ENCODE measurements at regions not wholly inside any gene's neighbourhood (a gene's known extent, or its start where the extent isn't known, plus 50 kb on each side); places are given as distances from the start of the nearest gene placed in this dataset.

DNA sequence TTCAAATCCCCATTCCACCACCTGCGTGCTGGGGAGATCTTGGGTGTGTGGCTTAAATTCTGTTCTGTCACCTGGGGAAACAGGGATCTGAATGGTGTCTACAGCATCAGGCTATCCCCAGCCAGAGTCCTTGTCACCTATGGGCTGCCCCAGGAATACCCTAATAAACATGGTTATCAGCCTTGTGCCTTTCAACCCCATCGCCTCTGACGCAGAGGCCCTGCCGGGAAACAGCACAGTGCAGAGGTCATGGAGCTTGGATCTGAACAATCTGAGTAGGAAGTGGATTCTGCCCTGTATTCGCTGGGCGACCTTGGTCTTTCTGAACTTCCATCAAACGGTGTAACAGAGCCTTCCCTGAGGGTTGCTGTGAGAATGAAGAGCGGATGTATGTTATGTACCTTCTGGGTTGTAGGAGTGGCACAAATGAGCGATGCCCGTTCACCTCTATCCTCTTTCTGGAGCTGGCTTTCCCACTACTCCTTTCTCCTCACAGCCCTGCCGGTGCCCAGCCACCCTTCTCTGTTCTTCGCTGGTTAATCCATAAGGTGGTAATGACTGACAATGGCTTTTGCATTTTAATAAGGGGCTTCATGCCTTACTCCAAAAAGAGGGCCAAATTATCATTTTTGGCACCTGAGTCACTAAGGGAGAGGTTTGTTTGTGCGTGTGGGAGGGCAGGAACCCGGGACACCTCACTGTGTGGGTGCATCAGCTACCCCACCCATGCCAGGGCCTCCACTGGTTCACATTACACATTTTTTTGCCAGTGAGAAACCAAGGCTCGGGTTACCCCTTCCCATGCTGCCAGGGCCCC, 256.5 kb downstream of the MYCN start:
- H3K27ac Mint-ChIP-seq = no peak overlapping the region; a peak in 1 of 7 replicates

More for the DNA sequence above, 256.5 kb downstream of the MYCN start:
- no peak overlapping the region for H3K23ac ChIP-seq (ENCODE audit: insufficient read length, low read depth, low read length)
- H3K4me2 ChIP-seq (ENCODE audit: insufficient read depth, insufficient read length, low read length) = no peak overlapping the region
- H3K18ac ChIP-seq (ENCODE audit: insufficient read length, low read depth, low read length) = no peak overlapping the region
- no peaks in the 10 kb centered on the region for H4K20me1 ChIP-seq (ENCODE audit: control insufficient read depth, insufficient read depth, insufficient read length)
- no CpG with 5 or more reads among the region's 15 CpGs for WGBS (ENCODE audit: extremely low coverage, insufficient read length, low lambda C conversion rate)
- H2BK120ac ChIP-seq (ENCODE audit: low read depth, low read length, poor library complexity, severe bottlenecking) = no peak overlapping the region
- no peaks in the 10 kb centered on the region for H3K79me1 ChIP-seq (ENCODE audit: insufficient read depth, low read depth, low read length, poor library complexity, severe bottlenecking)
- Mint-ChIP-seq H3K27me3 (ENCODE audit: low read depth) (peaks cover 1% of the 10 kb centered on the region; the same call in 1 of the 2 replicates), H3K36me3 (ENCODE audit: insufficient read depth in 1 of 3, low read depth in 3 of 3) (no peaks in the 10 kb centered on the region; a peak in 1 of 7 replicates), H3K4me1 (peaks cover 5 to 9% of the 10 kb centered on the region in 2 experiments), H3K9me3 (no peaks in the 10 kb centered on the region), H3K4me3 (no peak overlapping the region)
- H2BK20ac ChIP-seq (ENCODE audit: low read depth, low read length, poor library complexity, severe bottlenecking) = no peak overlapping the region
- no peak for DNase-seq
- H3K4me1 ChIP-seq (ENCODE audit: insufficient read depth, low read length) = no peaks in the 10 kb centered on the region
- H2BK5ac ChIP-seq (ENCODE audit: insufficient read length, low read length) = no peak overlapping the region
- H4K5ac ChIP-seq (ENCODE audit: insufficient read length, low read depth, low read length) = no peak overlapping the region
- H3K56ac ChIP-seq (ENCODE audit: insufficient read length, low read depth, low read length) = no peak overlapping the region
- H3K27me3 ChIP-seq (ENCODE audit: insufficient read depth, low read length) = no peaks in the 10 kb centered on the region
- no peak overlapping the region for H2BK15ac ChIP-seq (ENCODE audit: low read depth, low read length)
- no peak overlapping the region for H2BK12ac ChIP-seq (ENCODE audit: insufficient read length, low read depth, low read length)
- H3T11ph ChIP-seq (ENCODE audit: low read length) = no peak overlapping the region
- H3K23me2 ChIP-seq (ENCODE audit: insufficient read length, low read depth, low read length, poor library complexity, severe bottlenecking) = no peaks in the 10 kb centered on the region
- no peak overlapping the region for H4K91ac ChIP-seq (ENCODE audit: insufficient read length, low read depth, low read length)
- H4K8ac ChIP-seq (replicated peaks; ENCODE audit: insufficient read length, low read depth, low read length) = no peak overlapping the region
- H3K14ac ChIP-seq (ENCODE audit: insufficient read depth, low read length) = no peak overlapping the region
- H2AFZ ChIP-seq (ENCODE audit: low read length) = no peak overlapping the region
- no peaks in the 10 kb centered on the region for H3K9me3 ChIP-seq (ENCODE audit: control insufficient read depth, low read depth, low read length)
- no peaks in the 10 kb centered on the region for H3K79me2 ChIP-seq (ENCODE audit: insufficient read depth, low read length)
- H3K4ac ChIP-seq (ENCODE audit: low read depth, low read length) = no peak overlapping the region
- no peak for TF ChIP-seq CTCF (conservative IDR thresholded peaks at IDR 0.05)
- H3K9ac ChIP-seq (ENCODE audit: extremely low read depth, insufficient read length, low read length) = no peak overlapping the region
- H2AK5ac ChIP-seq (ENCODE audit: insufficient read length, low read length) = no peak overlapping the region
- no peak overlapping the region for H3K27ac ChIP-seq (ENCODE audit: insufficient read length, low read depth, low read length)

Measured in H9 (cell line).